Neural progenitor cell (in vitro differentiated cells): ENCODE measurements at regions not wholly inside any gene's neighbourhood (a gene's known extent, or its start where the extent isn't known, plus 50 kb on each side); places are given as distances from the start of the nearest gene placed in this dataset.

Experiments
- DNase-seq: peaks from one replicate; pipeline ENCODE4 v3.0.0-alpha.2; 2016; ENCODE audit warnings: low spot score
- H2AFZ ChIP-seq: fragments of 200-600 bp; sonication (generic); replicated peaks from 2 replicates; pipeline ENCODE4 v1.6.1; 2016; ENCODE audit warnings: antibody characterized with exemption
- H3F3A ChIP-seq: fragments of 200-600 bp; sonication (generic); 2 replicates; pipeline ENCODE4 v1.6.1; 2016; ENCODE audit warnings: antibody characterized with exemption, low read depth
- H3K27ac ChIP-seq: fragments of 200-600 bp; sonication (generic); 2 replicates; pipeline ENCODE4 v1.5.1; 2016; ENCODE audit warnings: mild to moderate bottlenecking
- H3K27me3 ChIP-seq: fragments of 200-600 bp; sonication (generic); 2 replicates; pipeline ENCODE4 v1.6.1; 2016; ENCODE audit warnings: mild to moderate bottlenecking, moderate library complexity
- H3K36me3 ChIP-seq: fragments of 200-600 bp; sonication (generic); 2 replicates; pipeline ENCODE4 v1.5.1; 2016
- H3K4me1 ChIP-seq: fragments of 200-600 bp; sonication (generic); 2 replicates; pipeline ENCODE4 v1.6.1; 2016; ENCODE audit warnings: mixed run types
- H3K4me2 ChIP-seq: fragments of 200-600 bp; sonication (generic); 2 replicates; pipeline ENCODE4 v1.6.1; 2016
- H3K4me3 ChIP-seq: fragments of 200-600 bp; sonication (generic); 2 replicates; pipeline ENCODE4 v1.5.1; 2016
- H3K79me2 ChIP-seq: fragments of 200-600 bp; sonication (generic); 2 replicates; pipeline ENCODE4 v1.6.1; 2016; ENCODE audit warnings: low read depth
- H3K9ac ChIP-seq: fragments of 200-600 bp; sonication (generic); 2 replicates; pipeline ENCODE4 v1.6.1; 2016
- H3K9me3 ChIP-seq: fragments of 200-600 bp; sonication (generic); 2 replicates; pipeline ENCODE4 v1.5.1; 2016; ENCODE audit warnings: low read depth
- H4K20me1 ChIP-seq: fragments of 200-600 bp; sonication (generic); 2 replicates; pipeline ENCODE4 v1.6.1; 2016; ENCODE audit warnings: low read depth
- H3K27ac Mint-ChIP-seq: 3 replicates; pipeline ENCODE4 v1.8.0; 2021; ENCODE audit warnings: mixed read lengths
- H3K27me3 Mint-ChIP-seq: 2 replicates; pipeline ENCODE4 v1.8.0; 2022; ENCODE audit warnings: low read depth, mild to moderate bottlenecking, inconsistent platforms, moderate library complexity, mixed read lengths; ENCODE audit not compliant: insufficient read depth
- H3K36me3 Mint-ChIP-seq: 3 replicates; pipeline ENCODE4 v1.8.0; 2021; ENCODE audit warnings: mixed read lengths
- H3K4me1 Mint-ChIP-seq: 3 replicates; pipeline ENCODE4 v1.8.0; 2021; ENCODE audit warnings: mixed read lengths
- H3K4me3 Mint-ChIP-seq: 3 replicates; pipeline ENCODE4 v1.8.0; 2021; ENCODE audit warnings: mild to moderate bottlenecking, moderate library complexity, mixed read lengths
- H3K9me3 Mint-ChIP-seq: 3 replicates; pipeline ENCODE4 v1.8.0; 2020; ENCODE audit warnings: mixed read lengths
- CTCF ChIP-seq: fragments of 200-600 bp; sonication (generic); IDR thresholded peaks from 2 replicates; pipeline ENCODE4 v1.5.1; 2017; ENCODE audit warnings: antibody characterized with exemption, mild to moderate bottlenecking
- EZH2 ChIP-seq: fragments of 200-600 bp; sonication (generic); IDR thresholded peaks from 2 replicates; pipeline ENCODE4 v1.6.1; 2017; ENCODE audit warnings: antibody characterized with exemption, mild to moderate bottlenecking, moderate library complexity
- EZH2phosphoT487 ChIP-seq: fragments of 200-600 bp; sonication (generic); IDR thresholded peaks from 2 replicates; pipeline ENCODE4 v1.6.1; 2017; ENCODE audit warnings: antibody characterized with exemption

- TF ChIP-seq CTCF (no peak), EZH2 (no peak), EZH2phosphoT487 (no peak)
- no peak for DNase-seq
- H3K9me3 Mint-ChIP-seq: peaks cover 9% of the 10 kb centered on the region
- H3K36me3 Mint-ChIP-seq: no peaks in the 10 kb centered on the region
- Histone ChIP-seq H3K27ac (no peak overlapping the region), H4K20me1 (no peaks in the 10 kb centered on the region), H3K9ac (no peak overlapping the region), H3K79me2 (no peaks in the 10 kb centered on the region), H3K4me2 (no peak overlapping the region), H2AFZ (no peak overlapping the region), H3K4me3 (no peak overlapping the region), H3K4me1 (no peaks in the 10 kb centered on the region), H3K27me3 (no peaks in the 10 kb centered on the region), H3F3A (no peaks in the 10 kb centered on the region), H3K9me3 (no peaks in the 10 kb centered on the region), H3K36me3 (no peaks in the 10 kb centered on the region)
- peaks cover 5% of the 10 kb centered on the region for H3K27me3 Mint-ChIP-seq
- no peak overlapping the region for H3K4me3 Mint-ChIP-seq
- H3K4me1 Mint-ChIP-seq: peaks cover 6% of the 10 kb centered on the region
- no peak overlapping the region for H3K27ac Mint-ChIP-seq
These were observed 194.3 kb upstream of the PPP2R2D start for GRCh38 chr10:131706476-131706875.

GRCh38 chr10:131706952-131707351, 193.9 kb upstream of the PPP2R2D start:
- TF ChIP-seq EZH2: no peak
- TF ChIP-seq EZH2phosphoT487: no peak
- TF ChIP-seq CTCF: no peak
- Histone ChIP-seq H2AFZ (no peak overlapping the region), H3K79me2 (no peaks in the 10 kb centered on the region), H3K9me3 (no peaks in the 10 kb centered on the region), H3K9ac (no peak overlapping the region), H3K36me3 (no peaks in the 10 kb centered on the region), H3K4me1 (no peaks in the 10 kb centered on the region), H3K4me2 (no peak overlapping the region), H3F3A (no peaks in the 10 kb centered on the region), H3K27ac (no peak overlapping the region), H4K20me1 (no peaks in the 10 kb centered on the region), H3K27me3 (no peaks in the 10 kb centered on the region), H3K4me3 (no peak overlapping the region)
- no peak overlapping the region for H3K27ac Mint-ChIP-seq
- H3K27me3 Mint-ChIP-seq: peaks cover 5% of the 10 kb centered on the region
- no peaks in the 10 kb centered on the region for H3K36me3 Mint-ChIP-seq
- no peak for DNase-seq
- H3K4me3 Mint-ChIP-seq: no peak overlapping the region
- H3K9me3 Mint-ChIP-seq: peaks cover 8% of the 10 kb centered on the region
- peaks cover 4% of the 10 kb centered on the region for H3K4me1 Mint-ChIP-seq

- Histone ChIP-seq H3K27ac (no peak overlapping the region), H3K36me3 (no peaks in the 10 kb centered on the region), H3K79me2 (no peaks in the 10 kb centered on the region), H3K27me3 (no peaks in the 10 kb centered on the region), H2AFZ (no peak overlapping the region), H4K20me1 (no peaks in the 10 kb centered on the region), H3F3A (no peaks in the 10 kb centered on the region), H3K4me3 (no peak overlapping the region), H3K4me2 (no peak overlapping the region), H3K9ac (no peak overlapping the region), H3K4me1 (no peaks in the 10 kb centered on the region), H3K9me3 (no peaks in the 10 kb centered on the region)
- no peak for TF ChIP-seq EZH2phosphoT487
- no peak for TF ChIP-seq CTCF
- no peak for TF ChIP-seq EZH2
- H3K9me3 Mint-ChIP-seq: peaks cover 6% of the 10 kb centered on the region
- DNase-seq: no peak
- no peak overlapping the region for H3K27ac Mint-ChIP-seq
- H3K27me3 Mint-ChIP-seq: peaks cover 5% of the 10 kb centered on the region
- no peaks in the 10 kb centered on the region for H3K4me1 Mint-ChIP-seq
- H3K36me3 Mint-ChIP-seq: no peaks in the 10 kb centered on the region
- no peak overlapping the region for H3K4me3 Mint-ChIP-seq
These were observed 192.5 kb upstream of the PPP2R2D start for GRCh38 chr10:131708225-131708880.
